DMS153 treated with DMSO at 0.1 percent for 48 hours (cell line): ENCODE measurements at regions not wholly inside any gene's neighbourhood (a gene's known extent, or its start where the extent isn't known, plus 50 kb on each side); places are given as distances from the start of the nearest gene placed in this dataset.
A peak's percentile ranks its signal among the peaks of the same experiment; 100 is the strongest.

ENCODE experiments used
- DNase-seq: peaks from one replicate; lab custom pipeline; 2025; ENCODE audit not compliant: unreplicated experiment; lab: John Stamatoyannopoulos, UW

DNA sequence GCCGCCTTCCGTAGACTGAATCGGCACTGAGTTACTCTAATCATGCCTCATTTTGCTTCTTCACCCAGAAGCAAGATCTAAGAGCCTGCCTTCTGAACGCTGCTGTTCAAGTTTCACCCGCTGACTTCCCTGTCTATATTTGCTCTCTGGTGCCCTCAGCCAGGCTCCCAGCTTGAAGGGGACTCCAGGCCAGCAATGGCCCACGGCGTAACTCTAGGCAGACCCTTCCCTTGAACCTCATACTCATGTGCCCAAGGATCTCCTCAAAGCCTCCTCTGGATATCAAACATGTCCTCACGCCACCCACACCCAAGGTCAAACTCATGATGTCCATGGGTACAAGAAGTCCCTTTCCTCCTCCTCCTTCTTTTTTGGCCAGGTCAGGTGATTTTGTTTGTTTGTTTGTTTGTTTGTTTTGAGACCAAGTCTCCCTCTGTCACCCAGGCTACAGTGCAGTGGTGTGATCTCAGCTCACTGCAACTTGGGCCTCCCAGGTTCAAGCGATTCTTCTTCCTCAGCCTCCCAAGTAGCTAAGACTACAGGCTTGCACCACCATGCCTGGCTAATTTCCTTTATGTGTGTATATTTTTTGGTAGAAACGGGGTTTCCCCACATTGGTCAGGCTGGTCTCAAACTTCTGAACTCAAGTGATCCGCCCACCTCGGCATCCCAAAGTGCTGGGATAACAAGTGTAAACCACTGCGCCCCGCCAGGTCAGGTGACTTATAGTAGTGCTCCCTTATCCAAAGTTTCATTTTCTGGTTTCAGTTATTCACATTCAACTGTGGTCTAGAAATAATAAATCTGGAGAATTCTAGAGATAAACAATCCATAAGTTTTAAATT is 239.0 kb downstream of the SYK start:
- no peak for DNase-seq

- no peak for DNase-seq
These were observed 240.4 kb downstream of the SYK start for GRCh38 chr9:91042024-91042423.

DNA sequence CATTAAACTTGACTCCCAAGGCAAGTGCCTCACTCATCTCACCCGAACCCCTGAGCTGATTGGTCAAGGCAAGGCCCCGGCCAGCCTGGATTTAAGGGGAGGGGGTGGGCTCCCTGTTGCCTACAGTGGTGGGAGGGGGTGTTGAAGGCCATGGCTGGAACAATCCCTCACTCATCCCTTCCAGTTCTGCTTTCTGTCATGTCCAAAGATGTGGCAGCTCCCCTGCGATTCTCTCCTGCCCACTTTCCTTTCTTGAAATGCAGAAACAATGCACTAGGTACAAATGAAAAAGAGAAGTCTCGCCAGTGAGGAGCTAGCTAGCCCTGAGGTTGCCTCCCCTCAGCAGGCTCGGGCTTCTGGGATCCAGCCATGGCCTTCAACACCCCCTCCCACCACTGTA is 240.9 kb downstream of the SYK start:
- DNase-seq = no peak

DNA sequence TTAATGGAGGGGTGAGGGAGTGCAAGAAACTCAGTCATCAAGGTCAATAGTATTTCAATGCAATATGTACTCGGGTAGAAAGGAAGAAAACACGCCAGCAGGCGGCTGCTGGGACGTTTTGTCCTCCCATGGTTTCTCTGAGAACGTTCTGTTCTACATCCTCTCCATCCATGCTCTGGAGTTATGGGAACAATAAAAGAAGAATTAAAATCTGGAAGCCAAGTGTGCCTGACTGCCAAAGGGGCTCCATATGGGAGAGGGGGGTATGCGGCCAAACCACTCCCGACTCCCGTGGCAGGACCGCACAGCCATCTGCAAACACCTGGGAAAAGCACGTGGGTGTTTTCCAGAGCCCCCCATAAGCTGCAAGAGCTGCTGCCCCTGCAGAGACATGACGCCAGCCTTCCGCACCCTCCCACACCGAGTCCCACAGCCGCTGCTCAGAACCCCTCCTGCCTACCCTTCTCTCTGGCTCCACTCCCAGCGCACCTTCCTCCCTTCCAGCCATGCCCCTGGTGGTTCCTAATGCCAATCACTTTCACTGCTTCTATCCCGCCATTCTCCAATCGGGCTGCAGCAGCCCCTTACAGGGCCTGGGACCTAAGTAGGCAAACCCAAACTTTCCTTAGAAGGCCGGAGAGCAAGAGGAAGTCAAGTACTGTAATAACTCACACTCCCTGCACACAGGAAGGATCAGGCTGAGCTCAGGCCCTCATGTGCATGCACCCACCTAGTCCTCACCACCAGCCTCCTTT is 241.6 kb downstream of the SYK start:
- no peak for DNase-seq

- no peak for DNase-seq
These were observed 242.2 kb downstream of the SYK start for GRCh38 chr9:91043811-91044175.

DNA sequence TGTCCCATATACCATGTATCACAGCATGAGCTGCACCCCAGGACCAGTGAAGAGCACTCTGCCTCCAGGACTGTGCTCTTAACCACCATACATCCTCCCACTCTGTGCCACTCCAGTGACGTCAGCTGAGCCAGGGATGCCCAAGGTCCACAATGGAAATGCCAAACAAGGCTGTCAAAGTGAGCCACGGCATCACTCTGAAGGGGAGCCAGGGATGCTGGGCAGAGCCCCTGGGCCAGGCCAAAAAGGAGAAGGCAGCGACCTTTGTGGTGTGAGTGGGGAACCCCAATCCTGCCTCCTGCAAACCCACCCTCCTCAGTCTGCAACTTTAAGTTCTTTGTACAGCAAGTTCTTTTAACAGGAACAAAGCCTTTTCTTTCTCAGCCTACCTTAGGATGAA is 242.7 kb downstream of the SYK start:
- no peak for DNase-seq

DNA sequence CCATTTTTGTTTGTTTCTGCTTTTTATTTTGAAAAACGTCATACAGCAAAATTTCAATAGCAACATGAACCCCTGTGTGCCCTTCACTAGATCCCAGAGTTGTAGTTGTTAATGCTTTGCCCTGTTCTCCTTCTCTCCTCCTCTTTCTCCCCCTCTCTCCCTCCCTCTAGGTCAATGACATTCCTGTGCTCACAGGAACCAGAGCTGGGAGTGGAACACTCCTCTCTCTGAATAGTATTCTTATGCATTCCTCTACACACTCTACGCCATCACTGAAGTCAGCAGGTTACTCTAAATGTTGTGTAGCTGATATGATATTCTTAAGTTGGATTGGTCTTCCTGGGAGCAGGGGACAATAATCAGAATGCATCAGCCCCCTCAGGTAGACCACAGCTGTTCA is 243.4 kb downstream of the SYK start:
- no peak for DNase-seq

GRCh38 chr9:91047529-91047928 is 245.9 kb downstream of the SYK start:
- DNase-seq = no peak

GRCh38 chr9:91047993-91048607 is 246.5 kb downstream of the SYK start:
- no peak for DNase-seq

- DNase-seq = no peak
These were observed 247.1 kb downstream of the SYK start for GRCh38 chr9:91048749-91049148.

GRCh38 chr9:91053824-91054223 is 252.2 kb downstream of the SYK start:
- no peak for DNase-seq

- no peak for DNase-seq
These were observed 254.2 kb downstream of the SYK start for GRCh38 chr9:91055845-91056244.

DNA sequence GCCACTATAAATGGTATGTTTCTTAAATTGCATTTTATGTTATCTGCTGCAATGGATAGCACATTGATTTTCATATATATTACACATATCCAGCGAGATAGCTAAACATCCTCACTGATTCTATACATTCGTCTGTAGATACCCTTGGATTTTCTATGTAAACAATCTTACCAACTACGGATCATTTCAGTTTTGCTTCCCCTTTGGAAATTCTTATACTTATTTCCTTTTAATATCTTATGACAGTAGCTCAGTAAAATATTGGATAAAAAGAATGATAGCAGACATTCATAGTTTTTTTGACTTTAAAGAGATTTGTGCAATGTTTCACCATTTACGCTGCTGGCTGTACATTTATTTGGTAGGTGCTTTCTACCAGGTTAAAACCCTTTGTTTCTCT is 254.9 kb downstream of the SYK start:
- DNase-seq = no peak

- DNase-seq = no peak
These were observed 255.3 kb downstream of the SYK start for GRCh38 chr9:91056917-91057316.

DNA sequence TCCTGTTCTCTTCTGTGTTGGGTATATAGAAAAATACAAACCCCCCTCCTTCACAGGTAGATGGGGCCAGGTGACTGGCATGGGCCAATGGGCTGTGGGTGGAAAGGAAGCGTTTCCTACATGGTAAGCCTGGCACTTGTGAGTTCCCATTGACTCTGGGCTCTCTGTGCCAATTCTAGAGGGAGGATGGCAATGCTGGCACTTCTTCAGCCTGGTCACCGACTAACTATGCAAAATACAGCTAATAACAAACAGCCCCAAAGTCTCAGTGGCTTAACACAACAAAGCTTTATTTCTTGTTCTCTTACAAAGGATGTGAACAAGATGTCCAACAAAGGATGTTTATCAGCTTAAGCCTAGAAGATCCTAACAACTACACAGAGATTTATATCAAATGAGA is 258.1 kb downstream of the SYK start:
- no peak for DNase-seq

- peak; percentile 48 for DNase-seq
These were observed 259.1 kb downstream of the SYK start for GRCh38 chr9:91060520-91061343.

DNA sequence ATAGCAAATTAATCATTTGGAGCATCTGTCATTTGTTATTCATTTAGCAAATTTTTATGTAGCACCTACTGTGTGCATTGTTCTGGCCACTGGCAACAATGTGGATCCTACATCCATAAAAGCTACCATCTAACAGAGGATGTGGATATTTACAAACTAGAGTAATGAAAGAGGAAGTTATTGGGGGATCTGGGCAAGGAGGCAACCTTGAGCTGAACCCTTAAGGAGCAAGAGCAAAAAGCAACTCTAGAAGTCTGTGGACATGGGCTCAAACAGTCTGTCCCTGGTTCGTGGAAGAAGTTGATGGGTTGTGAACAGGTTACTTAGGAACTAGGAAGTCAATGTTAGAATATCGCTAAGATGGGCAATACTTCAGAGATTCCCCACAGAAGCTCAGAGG is 259.9 kb downstream of the SYK start:
- DNase-seq = no peak

DNA sequence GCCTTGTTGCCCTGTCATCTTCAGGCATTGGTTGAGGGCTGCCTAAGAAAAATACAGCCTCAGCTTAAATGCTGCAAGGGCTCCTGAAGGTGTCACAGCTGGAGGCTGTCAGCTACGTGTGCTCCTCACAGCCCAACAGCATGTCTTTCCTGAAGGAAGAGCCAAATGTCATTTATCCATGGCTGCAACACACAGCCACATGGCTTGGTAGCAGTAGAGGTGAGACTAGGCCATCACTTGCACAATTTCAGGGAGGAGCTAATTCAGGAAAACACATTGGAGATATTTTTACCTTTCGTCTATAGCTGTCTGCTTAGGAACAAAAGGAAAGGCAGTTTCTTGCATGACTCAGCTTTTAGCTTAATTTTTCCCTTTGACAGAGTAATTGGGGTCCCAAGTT is 260.7 kb downstream of the SYK start:
- no peak for DNase-seq

GRCh38 chr9:91063471-91063870 is 261.9 kb downstream of the SYK start:
- DNase-seq = no peak

GRCh38 chr9:91065231-91066041 is 263.8 kb downstream of the SYK start:
- no peak for DNase-seq
